A673 (cell line): ENCODE measurements at regions not wholly inside any gene's neighbourhood (a gene's known extent, or its start where the extent isn't known, plus 50 kb on each side); places are given as distances from the start of the nearest gene placed in this dataset.

Source experiments
- BruUV-seq: library from RNA; stranded (reverse); fragments of 400-500 nt; replicated peaks from 2 replicates; lab custom pipeline; 2021; lab: Mats Ljungman, UMichigan
- CTCF ChIA-PET: fragments of 300-600 bp; sonication (Branson Sonifier 250); formaldehyde crosslinking; loops from one replicate; lab custom pipeline; 2022; ENCODE audit warnings: antibody characterized with exemption; lab: Charles Lee
- POLR2A ChIA-PET: fragments of 300-600 bp; sonication (Branson Sonifier 250); formaldehyde crosslinking; loops from one replicate; lab custom pipeline; 2022; ENCODE audit warnings: antibody characterized with exemption; ENCODE audit not compliant: low non-redundant PET; lab: Charles Lee
- DNase-seq: peaks from one replicate; pipeline ENCODE4 v3.0.0-alpha.2; 2015; ENCODE audit warnings: low spot score
- H3K27ac ChIP-seq: fragments of 200-600 bp; sonication (generic); 2 replicates; pipeline ENCODE4 v1.5.1; 2016; ENCODE audit warnings: mixed run types, low read depth, mild to moderate bottlenecking, mixed read lengths, antibody characterized with exemption, low read length; ENCODE audit not compliant: poor library complexity, severe bottlenecking
- H3K27me3 ChIP-seq: fragments of 200-600 bp; sonication (generic); replicated peaks from 2 replicates; pipeline ENCODE4 v1.6.1; 2017; ENCODE audit warnings: mixed run types, low read depth, mild to moderate bottlenecking, mixed read lengths, antibody characterized with exemption, low read length; ENCODE audit not compliant: insufficient read depth, poor library complexity
- H3K36me3 ChIP-seq: fragments of 200-600 bp; sonication (generic); 2 replicates; pipeline ENCODE4 v1.6.1; 2016; ENCODE audit warnings: mixed run types, mild to moderate bottlenecking, mixed read lengths, antibody characterized with exemption, low read length; ENCODE audit not compliant: insufficient read depth, poor library complexity, severe bottlenecking
- H3K4me1 ChIP-seq: fragments of 200-600 bp; sonication (generic); 2 replicates; pipeline ENCODE4 v1.6.1; 2017; ENCODE audit warnings: mixed run types, mild to moderate bottlenecking, mixed read lengths, antibody characterized with exemption, low read length; ENCODE audit not compliant: insufficient read depth, poor library complexity, severe bottlenecking
- H3K4me3 ChIP-seq: fragments of 200-600 bp; sonication (generic); 2 replicates; pipeline ENCODE4 v1.5.1; 2016; ENCODE audit warnings: low read depth, mixed run types, mild to moderate bottlenecking, mixed read lengths, low read length; ENCODE audit not compliant: poor library complexity, severe bottlenecking
- H3K9me3 ChIP-seq: fragments of 200-600 bp; sonication (generic); 2 replicates; pipeline ENCODE4 v1.6.1; 2016; ENCODE audit warnings: mixed run types, low read depth, mild to moderate bottlenecking, mixed read lengths, antibody characterized with exemption, low read length; ENCODE audit not compliant: poor library complexity, severe bottlenecking
- EZH2 ChIP-seq: fragments of 200-600 bp; sonication (generic); IDR thresholded peaks from 2 replicates; pipeline ENCODE4 v1.6.1; 2017; ENCODE audit warnings: borderline replicate concordance, low read depth, mild to moderate bottlenecking, mixed read lengths, antibody characterized with exemption, low read length; ENCODE audit not compliant: poor library complexity, severe bottlenecking
- intact Hi-C: fragments of 100-400 bp; cut with micrococcal nuclease; formaldehyde crosslinking; loops from one replicate; pipeline ENCODE4 v1.10.0; 2022; ENCODE audit not compliant: unreplicated experiment
- TF ChIP-seq, protein P1 (sequence below): fragments of 300-800, 200-600 bp; sonication (generic); conservative IDR thresholded peaks from 2 replicates; pipeline ENCODE4 v1.5.1; 2017; ENCODE audit warnings: low read depth, mild to moderate bottlenecking, antibody characterized with exemption, low read length, moderate library complexity, mixed read lengths

- Histone ChIP-seq H3K36me3 (no peaks in the 10 kb centered on the region), H3K9me3 (no peaks in the 10 kb centered on the region), H3K4me3 (no peak overlapping the region), H3K4me1 (no peaks in the 10 kb centered on the region), H3K27ac (no peak overlapping the region), H3K27me3 (no peaks in the 10 kb centered on the region)
- no TSS peak for BruUV-seq
- intact Hi-C loops: no loop called here
- DNase-seq: no peak
- TF ChIP-seq, protein P1, sequence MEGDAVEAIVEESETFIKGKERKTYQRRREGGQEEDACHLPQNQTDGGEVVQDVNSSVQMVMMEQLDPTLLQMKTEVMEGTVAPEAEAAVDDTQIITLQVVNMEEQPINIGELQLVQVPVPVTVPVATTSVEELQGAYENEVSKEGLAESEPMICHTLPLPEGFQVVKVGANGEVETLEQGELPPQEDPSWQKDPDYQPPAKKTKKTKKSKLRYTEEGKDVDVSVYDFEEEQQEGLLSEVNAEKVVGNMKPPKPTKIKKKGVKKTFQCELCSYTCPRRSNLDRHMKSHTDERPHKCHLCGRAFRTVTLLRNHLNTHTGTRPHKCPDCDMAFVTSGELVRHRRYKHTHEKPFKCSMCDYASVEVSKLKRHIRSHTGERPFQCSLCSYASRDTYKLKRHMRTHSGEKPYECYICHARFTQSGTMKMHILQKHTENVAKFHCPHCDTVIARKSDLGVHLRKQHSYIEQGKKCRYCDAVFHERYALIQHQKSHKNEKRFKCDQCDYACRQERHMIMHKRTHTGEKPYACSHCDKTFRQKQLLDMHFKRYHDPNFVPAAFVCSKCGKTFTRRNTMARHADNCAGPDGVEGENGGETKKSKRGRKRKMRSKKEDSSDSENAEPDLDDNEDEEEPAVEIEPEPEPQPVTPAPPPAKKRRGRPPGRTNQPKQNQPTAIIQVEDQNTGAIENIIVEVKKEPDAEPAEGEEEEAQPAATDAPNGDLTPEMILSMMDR: no peak
- TF ChIP-seq EZH2: no peak
- ChIA-PET POLR2A (no interaction called here), CTCF (no interaction called here)
Measured at GRCh38 chr13:34003656-34004055, 185.7 kb downstream of the RFC3 start.

DNA sequence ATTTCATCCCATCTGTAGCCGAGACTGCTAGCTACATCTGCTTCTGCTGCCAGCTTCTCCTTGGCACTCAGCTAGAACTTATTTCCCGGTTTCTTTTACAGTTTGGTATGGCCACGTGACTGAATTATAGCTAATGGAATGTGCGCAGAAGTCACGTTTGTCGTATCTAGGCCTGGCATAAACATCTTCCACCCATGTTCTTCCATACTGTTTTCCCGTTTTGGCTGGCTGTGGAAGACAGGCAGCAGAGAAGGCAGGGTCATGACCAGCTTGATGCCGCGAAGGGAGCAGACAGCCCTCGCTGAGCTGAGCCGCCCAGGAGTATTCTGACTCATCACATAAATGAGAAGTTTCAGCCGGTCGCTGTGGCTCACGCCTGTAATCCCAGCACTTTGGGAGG, 186.7 kb downstream of the RFC3 start:
- Histone ChIP-seq H3K4me3 (no peak overlapping the region), H3K27me3 (no peaks in the 10 kb centered on the region), H3K36me3 (no peaks in the 10 kb centered on the region), H3K4me1 (no peaks in the 10 kb centered on the region), H3K27ac (no peak overlapping the region), H3K9me3 (no peaks in the 10 kb centered on the region)
- intact Hi-C loops: no loop called here
- TF ChIP-seq, protein P1: no peak
- no peak for TF ChIP-seq EZH2
- no peak for DNase-seq
- BruUV-seq: no TSS peak
- ChIA-PET CTCF (no interaction called here), POLR2A (no interaction called here)

GRCh38 chr13:34006011-34006410, 188.1 kb downstream of the RFC3 start:
- intact Hi-C loops: no loop called here
- CTCF ChIA-PET: no interaction called here
- H3K9me3 ChIP-seq: no peaks in the 10 kb centered on the region

More at GRCh38 chr13:34006011-34006410, 188.1 kb downstream of the RFC3 start:
- no peak for DNase-seq
- no peaks in the 10 kb centered on the region for H3K27me3 ChIP-seq
- no TSS peak for BruUV-seq
- no peak overlapping the region for H3K27ac ChIP-seq
- POLR2A ChIA-PET: no interaction called here
- no peak overlapping the region for H3K4me3 ChIP-seq
- H3K4me1 ChIP-seq: no peaks in the 10 kb centered on the region
- TF ChIP-seq, protein P1: no peak
- TF ChIP-seq EZH2: no peak
- no peaks in the 10 kb centered on the region for H3K36me3 ChIP-seq
